ENCODE measurements at regions not wholly inside any gene's neighbourhood (a gene's known extent, or its start where the extent isn't known, plus 50 kb on each side); places are given as distances from the start of the nearest gene placed in this dataset.

GRCh38 chrX:96619588-96619987, 65.1 kb upstream of the DIAPH2 start:
- Histone ChIP-seq H3K4me1 (peaks cover 0 to 4% (median 0%) of the 10 kb centered on the region in 4 donors), H3K27me3 (no peaks in the 10 kb centered on the region), H3K9me3 (no peaks in the 10 kb centered on the region), H3K27ac (replicated peaks in 1 of 4) (no peak overlapping the region), H3K4me3 (no peak overlapping the region), H3K36me3 (no peaks in the 10 kb centered on the region)
- intact Hi-C loops (cut with DNase I): no loop called here
- no peak for TF ChIP-seq CTCF (IDR thresholded peaks at IDR 0.05)
- no peak for TF ChIP-seq POLR2A (IDR thresholded peaks at IDR 0.05; ENCODE audit: low read depth)
- TF ChIP-seq EP300 (IDR thresholded peaks at IDR 0.05): no peak
- TF ChIP-seq POLR2AphosphoS5 (IDR thresholded peaks at IDR 0.05): no peak
- no peak for DNase-seq (ENCODE audit: extremely low spot score)

GRCh38 chrX:96621811-96622210, 62.8 kb upstream of the DIAPH2 start:
- intact Hi-C loops (cut with DNase I): no loop called here
- DNase-seq (ENCODE audit: extremely low spot score): no peak
- no peaks in the 10 kb centered on the region for H3K27me3 ChIP-seq
- H3K27ac ChIP-seq (replicated peaks in 1 of 4): no peak overlapping the region
- peaks cover 0 to 4% (median 0%) of the 10 kb centered on the region in 4 donors for H3K4me1 ChIP-seq
- no peaks in the 10 kb centered on the region for H3K9me3 ChIP-seq
- no peak for TF ChIP-seq POLR2AphosphoS5 (IDR thresholded peaks at IDR 0.05)
- no peak for TF ChIP-seq EP300 (IDR thresholded peaks at IDR 0.05)
- H3K4me3 ChIP-seq: no peak overlapping the region
- 42% methylated on average over 1 of the region's 1 CpG for WGBS
- no peaks in the 10 kb centered on the region for H3K36me3 ChIP-seq

All from esophagus muscularis mucosa (tissue), 4 donors.